Pancreas (tissue), 10 donors: ENCODE measurements at regions not wholly inside any gene's neighbourhood (a gene's known extent, or its start where the extent isn't known, plus 50 kb on each side); places are given as distances from the start of the nearest gene placed in this dataset.

Experiments used
- ATAC-seq, 4 donors: fragments of 200-7000 bp; cut with Tn5 transposase; one replicate each; pipeline versions ENCODE4 v1.8.0 to v1.9.1; 2020; ENCODE audit warnings: mild to moderate bottlenecking in 4 of 4, moderate library complexity in 4 of 4
- DNase-seq, 6 donors: peaks; one replicate each; pipeline ENCODE4 v3.0.0-alpha.2; 2020
- FAIRE-seq: peaks from 2 replicates; lab custom pipeline; 2012; peaks lifted over from hg19 to GRCh38; lab: Jason Lieb, UNC
- H3K27ac ChIP-seq, 4 donors: fragments of 200-600 bp; sonication (generic); 1 replicate in 3 of 4; 2 replicates in 1 of 4; pipeline versions ENCODE4 v1.5.0 to v1.8.0; 2020
- H3K27me3 ChIP-seq, 4 donors: fragments of 200-600 bp; one replicate each; pipeline ENCODE4 v1.8.0; 2021
- H3K36me3 ChIP-seq, 3 donors: fragments of 200-600 bp; sonication (generic) in 1 of 3; one replicate each; pipeline versions ENCODE4 v1.5.0 to v1.8.0; 2020 to 2021
- H3K4me1 ChIP-seq, 3 donors: fragments of 200-600 bp; one replicate each; pipeline ENCODE4 v1.8.0; 2021
- H3K4me3 ChIP-seq, 4 donors: fragments of 200-600 bp; sonication (generic) in 2 of 4; one replicate each; pipeline versions ENCODE4 v1.5.0 to v1.8.0; 2020 to 2021
- H3K9me3 ChIP-seq, 4 donors: fragments of 200-600 bp; one replicate each; pipeline ENCODE4 v1.8.0; 2021
- WGBS, 2 donors: extraction: QIAGEN DNeasy Blood & Tissue Kit; methylation state at CpG; one replicate each; pipeline ENCODE4 v1.1.7; 2013; 5-methylcytosine and 5-hydroxymethylcytosine counted together
- intact Hi-C, 3 donors: fragments of 100-400 bp; cut with DNase I; formaldehyde crosslinking; loops; one replicate each; pipeline versions ENCODE4 v1.11.1 to v1.14.2; 2022
- TF ChIP-seq, protein P1 (sequence below), 4 donors: fragments of 200-600 bp; sonication (generic) in 3 of 4; IDR thresholded peaks; one replicate each; pipeline versions ENCODE4 v1.5.0 to v1.8.0; 2021; ENCODE audit warnings: antibody characterized with exemption in 4 of 4
- donor health status: healthy with polysubstance abuse.
- donor health status: DM: no; HTN: no; CAD: no; lungs with moderate emphysema.
- donor health status: DM: no; HTN: no; CAD: no.
- donor health status: control.
- donor health status: control.
- donor health status: Bipolar disorder and iron deficiency.
- donor health status: DM: yes; HTN: yes; CAD: no.
- donor health status: DM: no; HTN: no; CAD: no.
- donor health status: DM: no; HTN: no; CAD: no.
- donor health status: DM: yes; HTN: yes; CAD: no.

DNA sequence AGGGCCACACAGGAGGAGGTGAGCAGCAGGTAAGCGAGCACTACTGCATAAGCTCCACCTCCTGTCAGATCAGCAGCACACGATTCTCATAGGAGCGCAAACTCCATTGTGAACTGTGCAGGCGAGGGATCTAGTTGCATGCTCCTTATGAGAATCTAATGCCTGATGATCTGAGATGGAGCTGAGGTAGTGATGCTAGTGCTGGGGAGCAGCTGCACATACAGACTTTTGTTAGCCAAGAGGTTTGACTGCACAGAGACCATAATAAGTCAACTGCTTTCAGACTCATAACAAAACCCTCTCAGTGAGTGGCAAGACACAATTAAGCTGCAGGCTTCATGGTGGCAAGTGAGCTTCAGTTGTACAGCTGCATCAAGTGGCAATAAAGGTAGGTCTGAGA, 83.4 kb downstream of the PSMG1 start:
- intact Hi-C loops, result no loop called here
- no peak for DNase-seq
- 90 to 91% methylated on average over 4 of the region's 4 CpGs for WGBS, 2 donors
- TF ChIP-seq, protein P1, sequence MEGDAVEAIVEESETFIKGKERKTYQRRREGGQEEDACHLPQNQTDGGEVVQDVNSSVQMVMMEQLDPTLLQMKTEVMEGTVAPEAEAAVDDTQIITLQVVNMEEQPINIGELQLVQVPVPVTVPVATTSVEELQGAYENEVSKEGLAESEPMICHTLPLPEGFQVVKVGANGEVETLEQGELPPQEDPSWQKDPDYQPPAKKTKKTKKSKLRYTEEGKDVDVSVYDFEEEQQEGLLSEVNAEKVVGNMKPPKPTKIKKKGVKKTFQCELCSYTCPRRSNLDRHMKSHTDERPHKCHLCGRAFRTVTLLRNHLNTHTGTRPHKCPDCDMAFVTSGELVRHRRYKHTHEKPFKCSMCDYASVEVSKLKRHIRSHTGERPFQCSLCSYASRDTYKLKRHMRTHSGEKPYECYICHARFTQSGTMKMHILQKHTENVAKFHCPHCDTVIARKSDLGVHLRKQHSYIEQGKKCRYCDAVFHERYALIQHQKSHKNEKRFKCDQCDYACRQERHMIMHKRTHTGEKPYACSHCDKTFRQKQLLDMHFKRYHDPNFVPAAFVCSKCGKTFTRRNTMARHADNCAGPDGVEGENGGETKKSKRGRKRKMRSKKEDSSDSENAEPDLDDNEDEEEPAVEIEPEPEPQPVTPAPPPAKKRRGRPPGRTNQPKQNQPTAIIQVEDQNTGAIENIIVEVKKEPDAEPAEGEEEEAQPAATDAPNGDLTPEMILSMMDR (IDR thresholded peaks at IDR 0.05), result no peak
- no peaks in the 10 kb centered on the region for H3K27me3 ChIP-seq
- no peaks in the 10 kb centered on the region for H3K9me3 ChIP-seq
- no peaks in the 10 kb centered on the region for H3K36me3 ChIP-seq
- no peak overlapping the region for H3K4me3 ChIP-seq
- no peaks in the 10 kb centered on the region for H3K4me1 ChIP-seq
- no peak for FAIRE-seq
- ATAC-seq, result no peak
- no peak overlapping the region for H3K27ac ChIP-seq

DNA sequence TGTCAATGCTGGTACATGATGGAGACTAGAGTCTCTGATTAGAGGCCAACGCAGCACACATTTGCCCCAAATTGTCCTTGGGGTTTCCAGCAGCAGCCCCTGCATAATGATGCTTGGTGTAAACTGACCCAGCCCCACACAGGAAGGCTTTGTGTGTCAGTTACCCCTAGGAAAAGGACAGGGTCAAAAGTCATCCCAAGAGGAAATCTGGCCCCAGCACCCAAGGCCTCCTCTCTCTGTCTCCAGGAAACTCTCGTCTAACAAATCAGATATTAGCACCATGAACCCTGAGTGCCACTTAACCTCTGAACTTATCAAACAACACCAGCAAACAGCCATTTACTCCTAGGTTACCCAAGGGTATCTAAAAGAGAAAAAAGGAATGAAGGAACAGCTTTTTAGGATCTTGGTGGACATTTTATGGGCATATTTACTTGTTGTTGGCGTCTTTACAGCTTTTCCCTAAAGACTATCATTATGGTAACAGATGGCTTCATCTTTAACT, 84.5 kb downstream of the PSMG1 start:
- TF ChIP-seq, protein P1 (IDR thresholded peaks at IDR 0.05), result no peak
- no peaks in the 10 kb centered on the region for H3K36me3 ChIP-seq
- no peaks in the 10 kb centered on the region for H3K4me1 ChIP-seq
- H3K4me3 ChIP-seq, result no peak overlapping the region
- intact Hi-C loops, result no loop called here
- no peak for ATAC-seq
- H3K27ac ChIP-seq, result no peak overlapping the region
- no peak for DNase-seq
- H3K27me3 ChIP-seq, result no peaks in the 10 kb centered on the region
- whole genome bisulfite sequencing, 2 donors, result 65 to 70% methylated on average over 3 of the region's 3 CpGs
- H3K9me3 ChIP-seq, result no peaks in the 10 kb centered on the region
- FAIRE-seq, result no peak

DNA sequence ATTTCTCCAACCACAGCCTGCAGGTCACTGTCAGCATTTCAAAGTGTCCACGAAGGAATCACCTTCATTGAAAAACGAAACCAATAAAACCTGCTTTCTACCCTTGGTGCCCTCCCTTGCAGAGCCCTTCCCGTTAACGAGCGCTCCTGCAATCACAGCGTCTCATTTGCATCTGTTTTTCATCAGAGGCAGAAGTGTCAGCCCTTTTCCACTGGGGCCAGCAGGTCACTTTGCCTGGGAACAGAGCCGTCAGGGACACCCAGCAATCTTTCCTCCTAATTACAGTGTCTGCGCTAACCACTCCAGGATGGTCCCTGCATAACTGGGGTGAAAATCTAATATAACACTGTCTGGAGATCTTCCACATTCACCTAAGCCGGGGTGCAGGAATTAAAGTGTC, 85.3 kb downstream of the PSMG1 start:
- FAIRE-seq, result no peak
- TF ChIP-seq, protein P1 (IDR thresholded peaks at IDR 0.05), result no peak
- Histone ChIP-seq H3K27me3 (no peaks in the 10 kb centered on the region), H3K4me3 (no peak overlapping the region), H3K9me3 (no peaks in the 10 kb centered on the region), H3K4me1 (no peaks in the 10 kb centered on the region), H3K27ac (no peak overlapping the region), H3K36me3 (no peaks in the 10 kb centered on the region)
- no peak for ATAC-seq
- no peak for DNase-seq
- 48 to 53% methylated on average over 9 of the region's 9 CpGs for WGBS, 2 donors
- intact Hi-C loops, result no loop called here

DNA sequence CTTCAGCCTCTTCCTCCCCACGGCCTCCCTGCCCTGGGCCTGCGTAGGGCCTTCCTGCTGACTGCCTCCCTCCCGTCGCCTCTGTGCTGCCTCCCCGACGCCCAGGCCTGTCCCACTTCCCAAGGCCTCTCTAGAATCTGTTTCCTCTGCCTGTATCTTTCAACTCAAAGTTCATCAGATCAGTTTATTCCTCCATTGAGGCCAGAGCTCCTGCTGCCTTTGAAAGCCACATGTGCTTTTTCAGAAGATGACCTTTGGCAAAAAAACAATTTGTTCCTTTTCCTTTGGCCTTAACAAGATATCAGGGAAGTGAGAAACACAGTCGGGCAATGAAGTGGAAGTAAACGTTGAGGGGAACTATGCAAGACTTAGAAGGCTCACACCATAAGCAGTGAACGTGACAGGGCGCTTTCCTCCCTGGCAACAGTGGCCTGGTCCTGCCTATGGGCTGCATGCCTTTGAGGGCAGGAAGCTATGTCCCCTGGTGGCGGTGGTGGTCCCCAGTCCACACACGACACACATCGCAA, 85.9 kb downstream of the PSMG1 start:
- no peaks in the 10 kb centered on the region for H3K9me3 ChIP-seq
- FAIRE-seq (no peak), ATAC-seq (peak in 2 of 4 donors; percentile 55 to 74), DNase-seq (peak in 1 of 6 donors; percentile 38)
- H3K27ac ChIP-seq, result no peak overlapping the region
- no peak overlapping the region for H3K4me3 ChIP-seq
- H3K4me1 ChIP-seq, result no peaks in the 10 kb centered on the region
- no peaks in the 10 kb centered on the region for H3K36me3 ChIP-seq
- intact Hi-C loops, result no loop called here
- 73 to 77% methylated on average over 13 of the region's 13 CpGs for WGBS, 2 donors
- H3K27me3 ChIP-seq, result no peaks in the 10 kb centered on the region
- TF ChIP-seq, protein P1 (IDR thresholded peaks at IDR 0.05), result no peak

DNA sequence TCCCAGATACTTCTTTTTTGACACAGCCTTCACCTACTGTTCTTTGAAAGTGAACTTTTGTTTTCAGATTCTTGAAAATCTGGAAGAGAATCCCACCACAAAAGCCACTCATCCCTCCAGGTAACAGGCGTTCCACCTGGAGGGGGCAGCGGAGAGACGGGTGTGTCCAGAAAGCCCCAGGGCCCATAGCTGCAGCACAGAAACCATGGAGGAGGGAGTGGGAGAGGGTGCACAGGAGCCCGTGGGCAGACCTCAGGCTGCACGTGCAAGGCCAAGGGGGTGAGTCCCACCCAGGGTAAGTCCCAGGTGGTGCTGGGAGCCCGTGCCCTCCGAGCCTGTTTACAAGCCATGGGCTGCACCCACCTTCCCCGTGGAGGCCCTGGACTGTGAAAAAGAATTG, 86.5 kb downstream of the PSMG1 start:
- H3K36me3 ChIP-seq, result no peaks in the 10 kb centered on the region
- no peak overlapping the region for H3K27ac ChIP-seq
- H3K9me3 ChIP-seq, result no peaks in the 10 kb centered on the region
- TF ChIP-seq, protein P1 (IDR thresholded peaks at IDR 0.05), result no peak
- no peaks in the 10 kb centered on the region for H3K27me3 ChIP-seq
- intact Hi-C loops, result no loop called here
- ATAC-seq (no peak), FAIRE-seq (no peak), DNase-seq (no peak)
- H3K4me3 ChIP-seq, result no peak overlapping the region
- H3K4me1 ChIP-seq, result no peaks in the 10 kb centered on the region
- 77 to 79% methylated on average over 8 of the region's 8 CpGs for WGBS, 2 donors
